GM12891 (cell line): ENCODE measurements at regions not wholly inside any gene's neighbourhood (a gene's known extent, or its start where the extent isn't known, plus 50 kb on each side); places are given as distances from the start of the nearest gene placed in this dataset.

Source experiments
- DNase-seq: peaks from one replicate; pipeline ENCODE4 v3.0.0; 2011; ENCODE audit warnings: low spot score; ENCODE audit not compliant: insufficient read length
- FAIRE-seq: peaks from 2 replicates; lab custom pipeline; 2011; peaks lifted over from hg19 to GRCh38; lab: Jason Lieb, UNC
- PAX5 ChIP-seq: IDR thresholded peaks from 2 replicates; pipeline ENCODE4 v1.6.1; 2011; ENCODE audit warnings: low read length, moderate library complexity, mild to moderate bottlenecking; ENCODE audit not compliant: insufficient read depth, severe bottlenecking
- POLR2A ChIP-seq: IDR thresholded peaks from 2 replicates; pipeline ENCODE4 v1.6.1; 2011; ENCODE audit warnings: low read depth, low read length, control low read depth
- POLR2AphosphoS5 ChIP-seq: IDR thresholded peaks from 2 replicates; pipeline ENCODE4 v1.6.1; 2011; ENCODE audit warnings: low read depth, low read length, control low read depth
- POU2F2 ChIP-seq: IDR thresholded peaks from 2 replicates; pipeline ENCODE4 v1.6.1; 2011; ENCODE audit warnings: low read depth, mild to moderate bottlenecking, control low read depth, low read length, moderate library complexity
- SPI1 ChIP-seq: IDR thresholded peaks from 2 replicates; pipeline ENCODE4 v1.6.1; 2011; ENCODE audit warnings: low read depth, low read length, control low read depth
- TAF1 ChIP-seq: IDR thresholded peaks from 2 replicates; pipeline ENCODE4 v1.6.1; 2011; ENCODE audit warnings: low read depth, low read length, control low read depth

GRCh38 chr3:164095279-164095678, 983.0 kb downstream of the SI start:
- no peak for DNase-seq
- FAIRE-seq, result no peak
- TF ChIP-seq TAF1 (no peak), POU2F2 (no peak), SPI1 (no peak), POLR2A (no peak), PAX5 (no peak), POLR2AphosphoS5 (no peak)

DNA sequence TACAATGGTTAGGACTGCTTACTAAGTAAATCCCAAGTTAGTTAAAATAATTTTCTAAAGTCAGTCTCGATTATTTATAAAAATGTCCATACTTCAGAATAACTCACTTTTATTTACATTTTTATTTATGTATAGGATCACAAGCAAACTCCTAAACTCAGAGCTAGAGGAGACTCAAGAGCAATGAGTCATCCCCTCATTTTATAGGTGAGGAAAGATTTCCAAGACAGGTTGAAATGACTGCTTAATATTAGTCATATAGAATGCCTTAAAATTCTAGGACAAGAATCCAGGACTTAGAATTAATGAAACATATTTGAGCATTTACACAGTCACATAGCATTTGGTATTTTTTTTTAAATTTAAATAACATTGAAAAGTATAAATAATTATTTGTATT, 983.8 kb downstream of the SI start:
- no peak for DNase-seq
- FAIRE-seq, result no peak
- no peak for TF ChIP-seq POLR2A
- no peak for TF ChIP-seq TAF1

DNA sequence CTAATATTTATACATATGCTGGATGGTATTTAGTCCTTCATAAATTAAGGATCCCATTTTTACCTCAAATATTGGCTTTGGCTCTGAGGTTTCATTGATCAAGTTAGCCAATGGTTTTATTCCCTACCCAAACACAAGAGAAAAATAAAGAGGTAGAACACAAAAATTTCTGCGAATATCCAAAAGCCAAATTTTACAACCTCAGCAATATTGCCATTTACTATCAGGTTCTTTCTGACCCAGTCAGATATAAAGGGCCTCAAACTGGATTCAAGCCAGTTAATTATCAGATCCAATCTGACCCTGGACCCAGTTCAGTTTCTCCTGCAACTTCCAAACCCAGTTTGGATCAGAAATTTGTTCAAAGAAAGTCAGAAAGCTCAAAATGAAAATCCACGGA, 998.1 kb downstream of the SI start:
- DNase-seq (no peak), FAIRE-seq (no peak)
- TF ChIP-seq PAX5, result no peak
- TF ChIP-seq TAF1, result no peak
- TF ChIP-seq POLR2A, result no peak
- TF ChIP-seq POLR2AphosphoS5, result no peak
- no peak for TF ChIP-seq POU2F2
- no peak for TF ChIP-seq SPI1

DNA sequence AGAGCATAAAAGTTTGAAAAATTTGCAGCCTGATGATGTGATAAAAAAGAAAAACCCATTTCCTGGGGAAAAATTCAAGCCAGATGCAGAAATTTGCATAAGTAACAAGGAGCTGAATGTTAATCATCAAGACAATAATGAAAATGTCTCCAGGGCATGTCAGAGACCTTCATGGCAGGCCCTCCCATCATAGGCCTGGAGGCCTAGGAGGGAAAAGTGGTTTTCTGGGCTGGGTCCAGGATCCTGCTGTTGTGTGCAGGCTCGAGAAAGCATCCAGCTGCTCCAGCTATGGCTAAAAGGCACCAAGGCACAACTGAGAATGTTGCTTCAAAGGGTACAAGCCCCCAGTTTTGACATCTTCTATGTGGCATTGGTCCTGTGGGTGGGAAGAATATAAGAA, 1014.0 kb downstream of the SI start:
- TF ChIP-seq PAX5 (no peak), POLR2AphosphoS5 (no peak), TAF1 (no peak), POU2F2 (no peak), POLR2A (no peak), SPI1 (no peak)
- DNase-seq (no peak), FAIRE-seq (no peak)

DNA sequence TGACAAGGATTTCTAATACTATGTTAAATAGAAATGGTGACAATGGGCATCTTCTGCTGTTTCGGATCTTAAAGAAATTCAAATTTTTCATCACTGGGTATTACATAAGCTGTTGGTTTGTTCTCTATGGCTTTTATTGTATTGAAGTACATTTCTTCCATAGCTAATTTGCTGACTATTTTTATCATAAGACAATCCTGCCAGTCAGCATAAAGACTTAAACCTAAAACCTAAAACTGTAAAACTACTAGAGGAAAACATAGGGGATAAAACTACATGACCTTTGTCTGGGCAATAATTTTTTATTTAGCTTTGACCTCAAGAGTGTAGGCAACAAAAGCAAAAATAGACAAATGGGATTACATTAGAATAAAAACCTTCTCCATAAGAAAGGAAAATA, 1017.4 kb downstream of the SI start:
- FAIRE-seq, result no peak
- no peak for TF ChIP-seq TAF1
- no peak for TF ChIP-seq SPI1
- no peak for TF ChIP-seq PAX5
- no peak for TF ChIP-seq POLR2AphosphoS5
- no peak for DNase-seq

DNA sequence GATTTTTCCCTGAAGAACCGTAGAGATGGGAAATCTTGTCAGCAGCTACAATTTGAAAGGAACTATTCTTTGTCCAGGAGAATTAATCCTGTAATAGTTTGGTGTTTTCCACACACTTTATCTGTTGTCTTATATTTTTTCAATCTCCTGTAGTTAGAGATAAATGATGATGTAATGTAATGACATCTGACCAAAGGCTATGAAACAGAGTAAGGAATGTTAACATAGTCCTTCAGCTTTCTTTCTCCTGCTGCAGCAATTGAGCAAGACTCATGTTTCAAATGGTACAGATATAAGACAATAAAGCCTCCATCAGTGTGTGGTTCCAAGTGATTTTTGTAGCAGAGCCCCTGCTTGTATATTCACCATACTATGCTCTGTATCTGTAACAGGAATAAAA, 1028.4 kb downstream of the SI start:
- TF ChIP-seq POLR2AphosphoS5 (no peak), SPI1 (no peak), TAF1 (no peak), PAX5 (no peak), POLR2A (no peak), POU2F2 (no peak)
- no peak for FAIRE-seq
- no peak for DNase-seq

DNA sequence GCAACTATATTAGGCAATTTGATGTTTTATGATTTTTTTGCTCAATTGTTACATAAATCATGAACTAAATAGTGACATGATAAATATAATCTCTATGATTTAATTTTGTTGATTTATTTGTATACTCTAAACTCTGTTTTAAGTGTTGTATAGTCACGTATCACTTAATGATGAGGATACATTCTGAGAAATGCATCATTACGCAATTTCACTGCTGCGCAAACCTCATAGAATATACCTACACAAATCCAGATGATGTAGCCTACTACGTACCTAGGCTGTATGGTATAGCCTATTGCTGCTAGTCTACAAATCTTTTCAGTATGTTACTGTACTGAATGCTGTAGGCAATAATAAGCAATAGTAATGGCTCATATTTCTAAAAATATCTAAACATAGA, 1029.8 kb downstream of the SI start:
- TF ChIP-seq SPI1 (no peak), TAF1 (no peak), POLR2AphosphoS5 (no peak), PAX5 (no peak), POLR2A (no peak), POU2F2 (no peak)
- no peak for FAIRE-seq
- no peak for DNase-seq

GRCh38 chr3:164040991-164041390, 1037.3 kb downstream of the SI start:
- no peak for DNase-seq
- no peak for FAIRE-seq
- TF ChIP-seq POLR2A (no peak), TAF1 (no peak), POU2F2 (no peak), POLR2AphosphoS5 (no peak), SPI1 (no peak), PAX5 (no peak)

- FAIRE-seq, result no peak
- DNase-seq, result no peak
- TF ChIP-seq SPI1, result no peak
- TF ChIP-seq PAX5, result no peak
- TF ChIP-seq POLR2AphosphoS5, result no peak
- no peak for TF ChIP-seq POLR2A
- TF ChIP-seq TAF1, result no peak
- no peak for TF ChIP-seq POU2F2
Observed at GRCh38 chr3:164030194-164030593, 1048.1 kb downstream of the SI start.

DNA sequence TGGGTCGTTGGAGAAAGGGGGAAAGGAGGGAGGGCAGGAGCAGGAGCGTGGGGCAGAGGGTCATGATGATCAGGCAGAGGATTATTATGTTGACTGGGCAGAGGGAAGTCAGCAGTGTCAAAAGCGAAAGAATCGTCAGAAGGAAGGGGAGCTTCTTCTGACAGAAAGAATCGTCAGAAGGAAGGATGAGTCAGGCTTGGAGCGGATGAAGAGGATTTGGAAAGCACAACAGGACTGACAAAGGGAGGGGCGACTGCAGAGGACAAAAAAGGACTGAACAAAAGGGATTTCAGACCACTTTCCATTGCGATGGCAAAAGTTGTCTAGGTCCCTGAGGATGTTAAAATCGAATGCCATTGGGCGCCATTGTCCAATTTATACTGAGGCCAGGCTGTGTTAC, 1053.5 kb downstream of the SI start:
- DNase-seq (no peak), FAIRE-seq (no peak)
- TF ChIP-seq POLR2A, result no peak
- TF ChIP-seq SPI1, result no peak
- TF ChIP-seq PAX5, result no peak
- TF ChIP-seq POU2F2, result no peak
- TF ChIP-seq POLR2AphosphoS5, result no peak
- no peak for TF ChIP-seq TAF1
